Esophagus squamous epithelium (tissue), 4 donors: ENCODE measurements at regions not wholly inside any gene's neighbourhood (a gene's known extent, or its start where the extent isn't known, plus 50 kb on each side); places are given as distances from the start of the nearest gene placed in this dataset.

Source experiments
- POLR2A ChIP-seq, 4 donors: fragments of 450-650 bp; IDR thresholded peaks; one replicate each; pipeline ENCODE4 v1.6.1; 2017; ENCODE audit warnings: antibody characterized with exemption in 4 of 4, mild to moderate bottlenecking in 4 of 4, moderate library complexity in 3 of 4
- TF ChIP-seq, protein P1 (sequence below), 6 experiments: fragments of 450-650 bp in 4 of 6; fragments of 200-600 bp in 2 of 6; sonication (generic) in 2 of 6; IDR thresholded peaks; one replicate each; pipeline ENCODE4 v1.5.1; 2016 to 2019; ENCODE audit warnings: antibody characterized with exemption in 6 of 6, mild to moderate bottlenecking in 4 of 6, moderate library complexity in 4 of 6

DNA sequence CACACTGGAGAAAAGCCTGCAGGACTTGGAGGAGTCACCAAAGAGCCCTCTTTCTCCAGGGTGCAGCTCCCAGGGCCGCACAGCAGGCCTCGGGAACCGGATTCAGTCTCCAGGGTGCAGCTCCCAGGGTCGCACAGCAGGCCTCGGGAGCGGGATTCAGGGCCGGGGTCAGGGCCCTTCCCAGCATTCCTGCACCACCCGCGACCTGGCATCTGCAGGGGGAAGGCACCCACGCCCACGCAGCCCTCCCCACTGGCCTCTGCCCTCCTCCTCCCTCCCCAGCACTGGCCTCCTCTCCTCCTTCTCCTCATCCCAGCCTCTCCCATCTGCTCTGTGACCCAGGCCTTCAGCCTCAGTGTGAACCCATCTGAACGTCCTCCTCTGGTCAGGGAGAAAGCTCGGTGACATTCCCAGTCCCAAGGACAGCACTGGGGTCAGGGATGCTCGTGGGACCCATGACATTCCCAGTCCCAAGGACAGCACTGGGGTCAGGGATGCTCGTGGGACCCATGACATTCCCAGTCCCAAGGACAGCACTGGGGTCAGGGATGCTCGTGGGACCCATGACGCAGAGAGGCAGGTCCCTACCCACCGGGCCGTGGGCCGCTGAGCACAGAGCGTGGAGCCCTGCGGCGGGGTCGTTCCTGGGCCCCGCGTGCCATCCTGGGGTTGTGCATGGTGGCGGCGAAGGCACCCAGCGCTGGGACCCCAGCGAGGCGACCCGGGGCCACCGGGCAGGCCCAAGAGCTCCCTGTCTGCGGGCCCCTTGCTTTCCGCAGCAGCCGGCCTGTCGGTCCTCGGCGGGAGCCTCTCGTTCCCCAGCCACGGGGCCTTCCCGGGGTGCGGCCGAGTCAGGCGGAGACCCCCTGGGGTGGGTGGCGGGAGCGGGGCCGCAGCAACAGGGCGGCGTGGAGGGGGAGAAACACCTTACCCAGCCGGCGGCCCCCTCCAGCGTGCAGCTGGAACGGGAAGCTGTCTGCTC is 550.2 kb upstream of the SALL3 start:
- no peak for TF ChIP-seq POLR2A (IDR thresholded peaks at IDR 0.05)
- TF ChIP-seq, protein P1, sequence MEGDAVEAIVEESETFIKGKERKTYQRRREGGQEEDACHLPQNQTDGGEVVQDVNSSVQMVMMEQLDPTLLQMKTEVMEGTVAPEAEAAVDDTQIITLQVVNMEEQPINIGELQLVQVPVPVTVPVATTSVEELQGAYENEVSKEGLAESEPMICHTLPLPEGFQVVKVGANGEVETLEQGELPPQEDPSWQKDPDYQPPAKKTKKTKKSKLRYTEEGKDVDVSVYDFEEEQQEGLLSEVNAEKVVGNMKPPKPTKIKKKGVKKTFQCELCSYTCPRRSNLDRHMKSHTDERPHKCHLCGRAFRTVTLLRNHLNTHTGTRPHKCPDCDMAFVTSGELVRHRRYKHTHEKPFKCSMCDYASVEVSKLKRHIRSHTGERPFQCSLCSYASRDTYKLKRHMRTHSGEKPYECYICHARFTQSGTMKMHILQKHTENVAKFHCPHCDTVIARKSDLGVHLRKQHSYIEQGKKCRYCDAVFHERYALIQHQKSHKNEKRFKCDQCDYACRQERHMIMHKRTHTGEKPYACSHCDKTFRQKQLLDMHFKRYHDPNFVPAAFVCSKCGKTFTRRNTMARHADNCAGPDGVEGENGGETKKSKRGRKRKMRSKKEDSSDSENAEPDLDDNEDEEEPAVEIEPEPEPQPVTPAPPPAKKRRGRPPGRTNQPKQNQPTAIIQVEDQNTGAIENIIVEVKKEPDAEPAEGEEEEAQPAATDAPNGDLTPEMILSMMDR (IDR thresholded peaks at IDR 0.05): no peak
